Suprapubic skin (tissue), 4 donors: ENCODE measurements at regions not wholly inside any gene's neighbourhood (a gene's known extent, or its start where the extent isn't known, plus 50 kb on each side); places are given as distances from the start of the nearest gene placed in this dataset.

Source experiments
- EP300 ChIP-seq: sonication (generic); formaldehyde crosslinking; IDR thresholded peaks from one replicate; pipeline ENCODE4 v1.6.1; 2017; ENCODE audit warnings: antibody characterized with exemption
- POLR2A ChIP-seq, 2 donors: fragments of 450-650 bp; IDR thresholded peaks; one replicate each; pipeline ENCODE4 v1.6.1; 2017; ENCODE audit warnings: antibody characterized with exemption in 2 of 2, mild to moderate bottlenecking in 2 of 2, moderate library complexity in 2 of 2
- POLR2AphosphoS5 ChIP-seq, 3 donors: sonication (generic); formaldehyde crosslinking; IDR thresholded peaks; one replicate each; pipeline ENCODE4 v1.6.1; 2017; ENCODE audit warnings: antibody characterized with exemption in 3 of 3
- TF ChIP-seq, protein P1 (sequence below), 2 donors: fragments of 200-600 bp in 1 of 2; fragments of 450-650 bp in 1 of 2; sonication (generic) in 1 of 2; IDR thresholded peaks; one replicate each; pipeline ENCODE4 v1.5.1; 2016 to 2019; ENCODE audit warnings: antibody characterized with exemption in 2 of 2, mild to moderate bottlenecking in 1 of 2, moderate library complexity in 1 of 2

DNA sequence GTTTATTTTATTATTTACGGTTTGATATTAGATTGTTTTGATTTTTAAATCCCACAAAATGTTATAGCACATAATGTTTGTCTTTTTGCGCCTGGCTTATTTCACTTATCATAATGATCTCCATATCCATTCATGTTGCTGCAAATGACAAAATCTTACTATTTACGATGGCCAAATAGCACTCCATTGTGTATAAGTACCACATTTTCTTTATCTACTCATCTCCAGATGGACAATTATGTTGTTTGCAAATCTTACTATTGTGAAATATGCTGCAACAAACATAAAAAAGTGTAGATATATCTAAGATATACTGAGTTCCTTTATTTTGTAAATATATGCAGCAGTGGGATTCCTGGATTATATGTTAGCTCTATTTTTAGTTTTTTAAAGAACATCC, 1568.3 kb downstream of the AMY1C start:
- TF ChIP-seq, protein P1, sequence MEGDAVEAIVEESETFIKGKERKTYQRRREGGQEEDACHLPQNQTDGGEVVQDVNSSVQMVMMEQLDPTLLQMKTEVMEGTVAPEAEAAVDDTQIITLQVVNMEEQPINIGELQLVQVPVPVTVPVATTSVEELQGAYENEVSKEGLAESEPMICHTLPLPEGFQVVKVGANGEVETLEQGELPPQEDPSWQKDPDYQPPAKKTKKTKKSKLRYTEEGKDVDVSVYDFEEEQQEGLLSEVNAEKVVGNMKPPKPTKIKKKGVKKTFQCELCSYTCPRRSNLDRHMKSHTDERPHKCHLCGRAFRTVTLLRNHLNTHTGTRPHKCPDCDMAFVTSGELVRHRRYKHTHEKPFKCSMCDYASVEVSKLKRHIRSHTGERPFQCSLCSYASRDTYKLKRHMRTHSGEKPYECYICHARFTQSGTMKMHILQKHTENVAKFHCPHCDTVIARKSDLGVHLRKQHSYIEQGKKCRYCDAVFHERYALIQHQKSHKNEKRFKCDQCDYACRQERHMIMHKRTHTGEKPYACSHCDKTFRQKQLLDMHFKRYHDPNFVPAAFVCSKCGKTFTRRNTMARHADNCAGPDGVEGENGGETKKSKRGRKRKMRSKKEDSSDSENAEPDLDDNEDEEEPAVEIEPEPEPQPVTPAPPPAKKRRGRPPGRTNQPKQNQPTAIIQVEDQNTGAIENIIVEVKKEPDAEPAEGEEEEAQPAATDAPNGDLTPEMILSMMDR (IDR thresholded peaks at IDR 0.05): no peak
- TF ChIP-seq EP300 (no peak), POLR2A (IDR thresholded peaks at IDR 0.05) (no peak), POLR2AphosphoS5 (IDR thresholded peaks at IDR 0.05) (no peak)
